ENCODE measurements at regions not wholly inside any gene's neighbourhood (a gene's known extent, or its start where the extent isn't known, plus 50 kb on each side); places are given as distances from the start of the nearest gene placed in this dataset.

DNA sequence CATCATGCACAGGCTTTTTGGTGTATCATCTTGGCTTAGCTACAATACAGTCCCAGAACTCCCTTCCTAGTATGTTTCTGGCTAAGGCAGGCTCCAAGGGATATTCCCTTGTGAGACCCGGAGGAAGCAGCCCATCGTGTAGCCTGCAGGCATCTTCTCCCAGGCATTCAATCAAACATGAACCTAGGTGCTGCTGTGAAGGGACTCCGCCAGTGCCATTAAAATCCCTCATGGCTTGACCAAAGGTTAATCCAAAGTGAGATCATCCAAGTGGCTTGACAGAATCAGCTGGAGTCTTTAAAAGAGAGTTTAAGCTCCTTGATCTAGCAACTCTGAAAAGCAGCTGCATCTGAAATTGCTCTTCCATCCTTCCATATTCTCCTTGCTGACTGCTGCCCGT lies 333.9 kb downstream of the DIRAS2 start:
- peak overlapping the region; percentile 96 for H3K27ac ChIP-seq (ENCODE audit: low read length, poor library complexity, severe bottlenecking)
- no peaks in the 10 kb centered on the region for H3K27me3 ChIP-seq (ENCODE audit: control insufficient read depth in 1 of 2, insufficient read depth in 1 of 2, low read length in 2 of 2)
- no peak overlapping the region for H2BK15ac ChIP-seq (ENCODE audit: low read depth, poor library complexity, severe bottlenecking)
- no peak overlapping the region for H3K4me3 ChIP-seq (ENCODE audit: insufficient read depth in 1 of 2, low read depth in 1 of 2, low read length in 2 of 2)
- H3K4ac ChIP-seq (ENCODE audit: low read depth in 1 of 2, low read length in 2 of 2), result no peak overlapping the region
- no peak overlapping the region for H3K18ac ChIP-seq (ENCODE audit: low read depth in 1 of 2, low read length in 2 of 2)
- H4K8ac ChIP-seq (ENCODE audit: low read length), result no peak overlapping the region
- H2AK5ac ChIP-seq (ENCODE audit: low read length, severe bottlenecking), result peak overlapping the region; percentile 98
- H3K9ac ChIP-seq (ENCODE audit: low read length), result no peak overlapping the region
- no peak overlapping the region for H3K14ac ChIP-seq (ENCODE audit: low read length in 2 of 2)
- H2BK120ac ChIP-seq (ENCODE audit: low read depth, low read length), result no peak overlapping the region
- no peak for DNase-seq
- no peak overlapping the region for H2AFZ ChIP-seq (ENCODE audit: low read depth, low read length)
- H3K23ac ChIP-seq (ENCODE audit: low read length in 2 of 2), result no peak overlapping the region
- H2BK12ac ChIP-seq (ENCODE audit: low read length in 2 of 2), result no peak overlapping the region
- peak overlapping the region; percentile 83 for H2BK5ac ChIP-seq (ENCODE audit: low read depth, low read length, poor library complexity, severe bottlenecking)
- no peak overlapping the region for H3K4me2 ChIP-seq (ENCODE audit: low read length, poor library complexity, severe bottlenecking)
- H3K9me3 ChIP-seq (ENCODE audit: control insufficient read depth, low read length), result no peaks in the 10 kb centered on the region
- H3K36me3 ChIP-seq (ENCODE audit: control insufficient read depth in 1 of 2, insufficient read depth in 2 of 2, low read depth in 1 of 2, low read length in 2 of 2), result peaks cover 0 to 24% of the 10 kb centered on the region in 2 experiments
- no peak overlapping the region for H4K91ac ChIP-seq (ENCODE audit: low read length)
- WGBS, result 83% methylated on average over 4 of the region's 4 CpGs
- peaks cover 24% of the 10 kb centered on the region for H3K79me1 ChIP-seq (replicated peaks; ENCODE audit: low read length, poor library complexity, severe bottlenecking)
- H3K4me1 ChIP-seq (ENCODE audit: control insufficient read depth, insufficient read depth, low read depth, low read length), result peaks cover 14% of the 10 kb centered on the region

DNA sequence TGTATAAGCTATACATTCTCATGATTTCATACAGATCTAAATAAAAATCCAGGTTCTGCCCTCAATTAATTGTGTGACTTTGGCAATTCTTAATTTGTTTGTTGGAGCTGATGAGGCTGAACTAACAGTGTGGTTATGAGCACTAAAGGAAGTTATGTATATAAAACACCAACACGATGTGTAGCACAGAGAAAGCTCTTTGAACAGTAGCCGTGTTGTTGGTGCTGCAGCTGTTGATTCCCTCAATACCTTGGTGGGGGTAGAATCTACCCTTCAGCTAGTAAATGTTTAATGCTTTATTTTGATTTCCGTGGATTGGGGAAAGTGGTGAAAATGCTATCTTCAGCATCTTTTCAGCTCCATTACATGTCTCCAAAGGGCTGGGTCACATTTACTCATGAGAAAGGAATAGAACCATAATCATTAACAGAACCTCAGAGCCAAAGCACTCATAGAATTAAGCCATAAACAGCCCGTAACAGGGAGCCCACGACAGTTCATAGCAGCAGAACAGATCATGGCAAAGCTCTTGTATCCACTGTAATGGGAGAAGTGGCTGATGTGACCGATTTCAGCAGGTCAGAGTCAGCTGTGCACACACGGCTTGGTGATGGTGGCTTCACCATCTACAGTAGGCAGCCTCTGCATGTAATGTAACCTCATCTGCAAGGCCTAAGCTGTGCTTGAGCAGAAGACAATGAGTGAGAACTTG lies 332.7 kb downstream of the DIRAS2 start:
- WGBS, result 90% methylated on average over 7 of the region's 7 CpGs
- Histone ChIP-seq H2BK120ac (ENCODE audit: low read depth, low read length) (no peak overlapping the region), H3K18ac (ENCODE audit: low read depth in 1 of 2, low read length in 2 of 2) (no peak overlapping the region), H3K4me1 (ENCODE audit: control insufficient read depth, insufficient read depth, low read depth, low read length) (peaks cover 9% of the 10 kb centered on the region), H2AFZ (ENCODE audit: low read depth, low read length) (no peak overlapping the region), H2AK5ac (ENCODE audit: low read length, severe bottlenecking) (peak overlapping the region; percentile 96), H3K4me3 (ENCODE audit: insufficient read depth in 1 of 2, low read depth in 1 of 2, low read length in 2 of 2) (no peak overlapping the region), H2BK15ac (ENCODE audit: low read depth, poor library complexity, severe bottlenecking) (no peak overlapping the region), H2BK5ac (ENCODE audit: low read depth, low read length, poor library complexity, severe bottlenecking) (peak overlapping the region; percentile 97), H3K36me3 (ENCODE audit: control insufficient read depth in 1 of 2, insufficient read depth in 2 of 2, low read depth in 1 of 2, low read length in 2 of 2) (peaks cover 0 to 18% of the 10 kb centered on the region in 2 experiments), H3K23ac (ENCODE audit: low read length in 2 of 2) (no peak overlapping the region), H3K27me3 (ENCODE audit: control insufficient read depth in 1 of 2, insufficient read depth in 1 of 2, low read length in 2 of 2) (no peaks in the 10 kb centered on the region), H4K91ac (ENCODE audit: low read length) (no peak overlapping the region), H2BK12ac (ENCODE audit: low read length in 2 of 2) (no peak overlapping the region), H3K9me3 (ENCODE audit: control insufficient read depth, low read length) (no peaks in the 10 kb centered on the region), H3K79me1 (replicated peaks; ENCODE audit: low read length, poor library complexity, severe bottlenecking) (peaks cover 17% of the 10 kb centered on the region), H3K4ac (ENCODE audit: low read depth in 1 of 2, low read length in 2 of 2) (no peak overlapping the region), H3K4me2 (ENCODE audit: low read length, poor library complexity, severe bottlenecking) (no peak overlapping the region), H3K9ac (ENCODE audit: low read length) (no peak overlapping the region), H3K27ac (ENCODE audit: low read length, poor library complexity, severe bottlenecking) (peak overlapping the region; percentile 96), H4K8ac (ENCODE audit: low read length) (no peak overlapping the region), H3K14ac (ENCODE audit: low read length in 2 of 2) (no peak overlapping the region)
- DNase-seq, result no peak

DNA sequence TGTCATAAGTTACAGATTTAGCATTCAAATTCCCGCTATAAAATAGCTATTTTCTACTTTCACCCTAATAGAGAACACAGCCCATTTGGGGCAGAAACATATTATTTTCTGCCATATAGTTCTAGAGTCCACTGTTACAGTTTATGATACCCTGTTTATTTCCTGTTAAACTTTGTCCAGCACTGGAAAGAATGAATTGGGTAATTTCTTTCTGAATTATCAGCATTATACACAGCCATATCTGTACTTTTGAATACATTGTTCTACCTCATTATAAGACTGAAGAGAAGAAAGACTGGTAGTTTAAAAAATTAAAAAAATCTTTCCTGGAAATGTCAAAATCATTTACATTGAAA lies 332.1 kb downstream of the DIRAS2 start:
- Histone ChIP-seq H3K14ac (ENCODE audit: low read length in 2 of 2) (no peak overlapping the region), H3K4me1 (ENCODE audit: control insufficient read depth, insufficient read depth, low read depth, low read length) (peaks cover 9% of the 10 kb centered on the region), H3K4ac (ENCODE audit: low read depth in 1 of 2, low read length in 2 of 2) (no peak overlapping the region), H2AFZ (ENCODE audit: low read depth, low read length) (no peak overlapping the region), H3K27ac (ENCODE audit: low read length, poor library complexity, severe bottlenecking) (peak overlapping the region; percentile 95), H3K79me1 (replicated peaks; ENCODE audit: low read length, poor library complexity, severe bottlenecking) (peaks cover 17% of the 10 kb centered on the region), H3K36me3 (ENCODE audit: control insufficient read depth in 1 of 2, insufficient read depth in 2 of 2, low read depth in 1 of 2, low read length in 2 of 2) (peaks cover 0 to 19% of the 10 kb centered on the region in 2 experiments), H3K4me3 (ENCODE audit: insufficient read depth in 1 of 2, low read depth in 1 of 2, low read length in 2 of 2) (no peak overlapping the region), H3K9ac (ENCODE audit: low read length) (no peak overlapping the region), H2BK12ac (ENCODE audit: low read length in 2 of 2) (no peak overlapping the region), H3K27me3 (ENCODE audit: control insufficient read depth in 1 of 2, insufficient read depth in 1 of 2, low read length in 2 of 2) (no peaks in the 10 kb centered on the region), H3K18ac (ENCODE audit: low read depth in 1 of 2, low read length in 2 of 2) (no peak overlapping the region), H2BK120ac (ENCODE audit: low read depth, low read length) (no peak overlapping the region), H2BK5ac (ENCODE audit: low read depth, low read length, poor library complexity, severe bottlenecking) (peak overlapping the region; percentile 21), H2BK15ac (ENCODE audit: low read depth, poor library complexity, severe bottlenecking) (no peak overlapping the region), H4K8ac (ENCODE audit: low read length) (no peak overlapping the region), H4K91ac (ENCODE audit: low read length) (no peak overlapping the region), H3K4me2 (ENCODE audit: low read length, poor library complexity, severe bottlenecking) (no peak overlapping the region), H2AK5ac (ENCODE audit: low read length, severe bottlenecking) (peak overlapping the region; percentile 40), H3K23ac (ENCODE audit: low read length in 2 of 2) (no peak overlapping the region), H3K9me3 (ENCODE audit: control insufficient read depth, low read length) (no peaks in the 10 kb centered on the region)
- no CpG with 5 or more reads among the region's 1 CpG for WGBS
- DNase-seq, result no peak

DNA sequence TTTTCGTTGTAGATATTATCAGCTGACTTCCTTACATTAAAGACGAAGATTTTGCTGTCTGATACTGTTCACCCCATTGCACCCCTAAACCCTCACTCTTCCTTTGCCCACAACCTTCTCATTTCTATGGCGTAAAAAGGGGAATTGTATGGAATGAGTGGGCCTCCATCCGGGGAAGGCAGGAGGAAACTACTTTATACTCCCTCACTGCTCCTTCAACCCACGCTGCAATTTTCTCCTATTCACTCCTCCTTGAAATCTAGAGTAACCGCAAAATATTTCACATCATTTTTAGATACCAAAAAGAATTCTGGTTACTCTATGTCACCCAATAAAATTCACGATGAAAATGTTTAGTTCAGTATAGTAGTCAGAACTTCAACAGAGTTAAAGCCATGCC lies 330.8 kb downstream of the DIRAS2 start:
- H3K27me3 ChIP-seq (ENCODE audit: control insufficient read depth in 1 of 2, insufficient read depth in 1 of 2, low read length in 2 of 2), result no peaks in the 10 kb centered on the region
- no peak overlapping the region for H3K23ac ChIP-seq (ENCODE audit: low read length in 2 of 2)
- H2AFZ ChIP-seq (ENCODE audit: low read depth, low read length), result no peak overlapping the region
- H2AK5ac ChIP-seq (ENCODE audit: low read length, severe bottlenecking), result peak overlapping the region; percentile 98
- no peak overlapping the region for H3K4ac ChIP-seq (ENCODE audit: low read depth in 1 of 2, low read length in 2 of 2)
- H2BK120ac ChIP-seq (ENCODE audit: low read depth, low read length), result no peak overlapping the region
- H3K4me3 ChIP-seq (ENCODE audit: insufficient read depth in 1 of 2, low read depth in 1 of 2, low read length in 2 of 2), result no peak overlapping the region
- no peaks in the 10 kb centered on the region for H3K9me3 ChIP-seq (ENCODE audit: control insufficient read depth, low read length)
- peaks cover 0 to 14% of the 10 kb centered on the region in 2 experiments for H3K36me3 ChIP-seq (ENCODE audit: control insufficient read depth in 1 of 2, insufficient read depth in 2 of 2, low read depth in 1 of 2, low read length in 2 of 2)
- peak overlapping the region; percentile 95 for H3K27ac ChIP-seq (ENCODE audit: low read length, poor library complexity, severe bottlenecking)
- DNase-seq, result no peak
- no peak overlapping the region for H4K91ac ChIP-seq (ENCODE audit: low read length)
- H3K18ac ChIP-seq (ENCODE audit: low read depth in 1 of 2, low read length in 2 of 2), result no peak overlapping the region
- H4K8ac ChIP-seq (ENCODE audit: low read length), result no peak overlapping the region
- peak overlapping the region; percentile 69 for H2BK5ac ChIP-seq (ENCODE audit: low read depth, low read length, poor library complexity, severe bottlenecking)
- no peak overlapping the region for H2BK15ac ChIP-seq (ENCODE audit: low read depth, poor library complexity, severe bottlenecking)
- no peak overlapping the region for H3K9ac ChIP-seq (ENCODE audit: low read length)
- WGBS, result 94% methylated on average over 7 of the region's 7 CpGs
- no peak overlapping the region for H3K14ac ChIP-seq (ENCODE audit: low read length in 2 of 2)
- no peak overlapping the region for H3K4me2 ChIP-seq (ENCODE audit: low read length, poor library complexity, severe bottlenecking)
- peaks cover 13% of the 10 kb centered on the region for H3K79me1 ChIP-seq (replicated peaks; ENCODE audit: low read length, poor library complexity, severe bottlenecking)
- H2BK12ac ChIP-seq (ENCODE audit: low read length in 2 of 2), result no peak overlapping the region
- peaks cover 6% of the 10 kb centered on the region for H3K4me1 ChIP-seq (ENCODE audit: control insufficient read depth, insufficient read depth, low read depth, low read length)
